GM10266 (cell line): ENCODE measurements at regions not wholly inside any gene's neighbourhood (a gene's known extent, or its start where the extent isn't known, plus 50 kb on each side); places are given as distances from the start of the nearest gene placed in this dataset.

Experiments used
- DNase-seq: peaks from one replicate; pipeline ENCODE4 v3.0.0; 2012; ENCODE audit errors: extremely low spot score
- TF ChIP-seq, protein P1 (sequence below): IDR thresholded peaks from 2 replicates; pipeline ENCODE4 v1.5.1; 2012; ENCODE audit warnings: mild to moderate bottlenecking, low read depth; ENCODE audit not compliant: control insufficient read depth, insufficient read depth; ENCODE audit errors: missing control alignments

GRCh38 chr7:121582258-121582657, 186.2 kb upstream of the FAM3C start:
- TF ChIP-seq, protein P1, sequence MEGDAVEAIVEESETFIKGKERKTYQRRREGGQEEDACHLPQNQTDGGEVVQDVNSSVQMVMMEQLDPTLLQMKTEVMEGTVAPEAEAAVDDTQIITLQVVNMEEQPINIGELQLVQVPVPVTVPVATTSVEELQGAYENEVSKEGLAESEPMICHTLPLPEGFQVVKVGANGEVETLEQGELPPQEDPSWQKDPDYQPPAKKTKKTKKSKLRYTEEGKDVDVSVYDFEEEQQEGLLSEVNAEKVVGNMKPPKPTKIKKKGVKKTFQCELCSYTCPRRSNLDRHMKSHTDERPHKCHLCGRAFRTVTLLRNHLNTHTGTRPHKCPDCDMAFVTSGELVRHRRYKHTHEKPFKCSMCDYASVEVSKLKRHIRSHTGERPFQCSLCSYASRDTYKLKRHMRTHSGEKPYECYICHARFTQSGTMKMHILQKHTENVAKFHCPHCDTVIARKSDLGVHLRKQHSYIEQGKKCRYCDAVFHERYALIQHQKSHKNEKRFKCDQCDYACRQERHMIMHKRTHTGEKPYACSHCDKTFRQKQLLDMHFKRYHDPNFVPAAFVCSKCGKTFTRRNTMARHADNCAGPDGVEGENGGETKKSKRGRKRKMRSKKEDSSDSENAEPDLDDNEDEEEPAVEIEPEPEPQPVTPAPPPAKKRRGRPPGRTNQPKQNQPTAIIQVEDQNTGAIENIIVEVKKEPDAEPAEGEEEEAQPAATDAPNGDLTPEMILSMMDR = no peak
- no peak for DNase-seq

DNA sequence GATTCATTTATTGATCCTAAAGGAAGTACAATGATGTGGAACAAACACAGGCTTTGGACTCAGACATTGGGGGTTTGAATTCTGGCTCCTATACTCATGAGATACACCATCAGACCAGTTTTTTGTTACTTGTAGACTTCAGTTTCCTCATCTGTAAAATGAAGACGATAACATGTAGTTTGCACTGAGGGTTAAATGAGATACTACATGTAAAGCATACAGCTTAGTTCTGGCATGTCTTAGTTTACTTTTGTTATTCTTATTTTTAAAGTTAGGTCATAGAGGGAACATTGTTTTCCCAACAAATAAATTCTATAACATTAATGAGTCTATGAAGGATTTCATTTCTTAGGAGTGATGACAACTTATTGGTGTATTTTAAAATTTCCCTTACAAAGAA, 183.5 kb upstream of the FAM3C start:
- TF ChIP-seq, protein P1 = no peak
- DNase-seq = no peak

DNA sequence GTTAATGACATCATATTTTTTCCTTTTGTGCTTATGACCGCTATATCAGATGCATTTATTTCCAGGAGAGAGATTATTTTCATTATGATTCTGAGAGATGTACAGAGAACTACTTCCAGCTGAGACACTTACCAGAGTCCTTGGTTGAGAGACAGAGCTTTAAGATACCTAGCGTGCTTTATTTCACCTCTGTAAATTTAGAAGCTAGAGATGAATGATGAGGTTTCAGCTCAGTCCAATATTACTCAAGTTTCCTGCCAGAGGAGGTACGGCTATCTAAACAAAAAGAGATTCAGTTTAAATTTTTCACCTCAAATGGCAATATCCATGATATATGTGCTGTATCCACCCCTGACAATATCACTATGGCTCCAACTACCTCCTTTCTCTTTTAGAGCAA, 182.6 kb upstream of the FAM3C start:
- no peak for DNase-seq
- TF ChIP-seq, protein P1 = no peak

GRCh38 chr7:121576148-121576917, 180.2 kb upstream of the FAM3C start:
- TF ChIP-seq, protein P1 = no peak
- DNase-seq = no peak

DNA sequence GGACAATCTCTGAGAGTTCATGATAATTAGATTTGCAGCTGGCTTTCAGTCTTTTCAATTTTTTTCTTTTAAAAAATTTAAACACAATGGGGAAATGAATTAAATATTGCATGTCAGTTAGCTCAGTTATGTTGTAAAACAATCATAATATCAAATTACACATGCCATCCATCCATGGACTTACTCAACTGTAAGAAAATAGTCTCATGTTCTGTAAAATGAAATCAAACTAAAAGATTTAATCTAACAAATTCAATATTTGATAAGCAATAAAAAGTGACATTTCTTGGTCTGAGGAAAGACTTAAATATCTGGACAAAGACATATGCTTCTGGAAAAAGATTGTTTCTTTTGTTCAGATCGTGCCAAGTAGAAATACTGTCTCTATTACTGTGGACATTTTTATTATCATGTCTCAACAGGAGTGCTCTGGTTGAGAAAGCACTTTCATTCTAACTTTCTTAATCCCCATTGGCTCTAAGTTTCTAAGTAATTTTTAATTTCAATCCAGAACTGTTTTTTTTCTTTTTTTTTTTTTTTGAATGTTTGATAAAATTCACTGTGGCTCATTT, 179.2 kb upstream of the FAM3C start:
- DNase-seq = no peak

GRCh38 chr7:121574109-121574508, 178.0 kb upstream of the FAM3C start:
- DNase-seq = no peak
- TF ChIP-seq, protein P1 = no peak

More for the DNA sequence above, 179.2 kb upstream of the FAM3C start:
- TF ChIP-seq, protein P1 = no peak

DNA sequence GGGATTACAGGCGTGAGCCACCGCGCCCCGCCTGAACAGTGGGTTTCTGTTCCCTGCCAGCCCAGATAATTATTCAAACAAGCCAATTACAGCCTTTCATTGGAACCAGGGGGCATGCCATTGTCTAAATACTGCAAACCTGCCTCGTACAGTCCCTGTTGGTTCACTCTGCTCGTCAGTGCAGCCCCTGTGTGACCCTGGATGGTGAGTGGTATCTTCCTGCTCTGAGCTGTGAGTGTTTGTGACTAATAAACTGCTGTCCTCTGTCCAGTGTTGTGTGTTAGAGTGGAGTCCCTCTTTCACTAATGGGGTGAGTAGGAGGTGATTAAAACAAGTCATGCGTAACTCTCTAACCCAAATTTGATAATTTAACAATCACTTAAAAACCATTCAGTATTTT, 176.5 kb upstream of the FAM3C start:
- TF ChIP-seq, protein P1 = no peak
- DNase-seq = no peak
